ENCODE measurements at regions not wholly inside any gene's neighbourhood (a gene's known extent, or its start where the extent isn't known, plus 50 kb on each side); places are given as distances from the start of the nearest gene placed in this dataset.

DNA sequence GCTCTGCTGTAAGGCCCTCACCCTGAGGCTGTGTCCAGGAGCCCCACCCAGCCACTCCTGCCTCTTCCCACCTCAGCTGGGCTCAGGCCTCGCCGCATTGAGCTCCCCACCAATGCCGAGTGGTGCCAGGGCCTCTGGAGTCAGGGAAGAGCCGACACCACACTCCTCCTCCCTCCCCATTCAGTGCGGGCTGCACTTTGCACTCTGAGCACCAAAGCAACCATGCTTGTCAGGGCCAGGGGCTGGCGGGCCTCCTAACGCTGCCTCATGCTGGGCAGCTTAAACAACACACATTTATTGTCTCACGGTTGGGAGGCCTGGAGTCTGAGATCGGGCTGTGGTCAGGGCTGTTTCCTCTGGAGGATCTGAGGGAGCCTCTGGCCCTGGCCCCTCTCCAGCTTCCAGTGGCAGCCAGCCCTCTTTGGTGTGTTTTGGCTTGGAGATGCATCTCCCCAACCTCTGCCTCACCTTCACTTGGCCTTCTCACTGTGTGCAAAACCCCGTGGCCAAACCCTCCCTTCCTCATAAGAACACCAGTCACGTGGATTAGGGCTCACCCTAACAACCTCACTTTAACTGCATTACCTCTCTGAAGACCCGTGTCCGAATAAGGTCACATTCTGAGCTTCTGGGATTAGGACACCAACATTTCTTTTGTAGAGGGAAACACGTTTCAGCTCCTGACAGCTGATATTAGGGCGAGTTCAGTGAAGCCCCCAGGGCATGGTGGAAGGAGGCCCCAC is 157.8 kb downstream of the MED10 start:
- ChIA-PET POLR2A (no interaction called here), CTCF (interaction anchor here (0.7 kb wide), 1 partner anchor 17 kb away, joined by 3 read pairs; no protein-coding TSS in a partner anchor)
- Histone ChIP-seq H3K4me1 (ENCODE audit: control insufficient read depth, insufficient read depth, low read length) (no peaks in the 10 kb centered on the region), H3K36me3 (ENCODE audit: control insufficient read depth in 2 of 2, insufficient read depth in 1 of 2, low read length in 2 of 2) (no peaks in the 10 kb centered on the region), H3K9me3 (ENCODE audit: control insufficient read depth, insufficient read depth, low read depth, low read length) (no peaks in the 10 kb centered on the region), H3K27ac (ENCODE audit: extremely low read depth, low read depth, low read length) (no peak overlapping the region), H3K4me3 (ENCODE audit: low read depth, low read length) (no peak overlapping the region)
- TF ChIP-seq MEIS1 (CRISPR knock-in tag; IDR thresholded peaks at IDR 0.05; ENCODE audit: borderline replicate concordance) (no peak), ZNF341 (tag by site-specific recombination; IDR thresholded peaks at IDR 0.05; ENCODE audit: low read depth) (no peak), ZNF416 (tag by site-specific recombination; IDR thresholded peaks at IDR 0.05) (no peak)
- TF ChIP-seq, protein P1, sequence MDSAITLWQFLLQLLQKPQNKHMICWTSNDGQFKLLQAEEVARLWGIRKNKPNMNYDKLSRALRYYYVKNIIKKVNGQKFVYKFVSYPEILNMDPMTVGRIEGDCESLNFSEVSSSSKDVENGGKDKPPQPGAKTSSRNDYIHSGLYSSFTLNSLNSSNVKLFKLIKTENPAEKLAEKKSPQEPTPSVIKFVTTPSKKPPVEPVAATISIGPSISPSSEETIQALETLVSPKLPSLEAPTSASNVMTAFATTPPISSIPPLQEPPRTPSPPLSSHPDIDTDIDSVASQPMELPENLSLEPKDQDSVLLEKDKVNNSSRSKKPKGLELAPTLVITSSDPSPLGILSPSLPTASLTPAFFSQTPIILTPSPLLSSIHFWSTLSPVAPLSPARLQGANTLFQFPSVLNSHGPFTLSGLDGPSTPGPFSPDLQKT (IDR thresholded peaks at IDR 0.05; ENCODE audit: borderline replicate concordance, low read depth, low read length) = no peak

DNA sequence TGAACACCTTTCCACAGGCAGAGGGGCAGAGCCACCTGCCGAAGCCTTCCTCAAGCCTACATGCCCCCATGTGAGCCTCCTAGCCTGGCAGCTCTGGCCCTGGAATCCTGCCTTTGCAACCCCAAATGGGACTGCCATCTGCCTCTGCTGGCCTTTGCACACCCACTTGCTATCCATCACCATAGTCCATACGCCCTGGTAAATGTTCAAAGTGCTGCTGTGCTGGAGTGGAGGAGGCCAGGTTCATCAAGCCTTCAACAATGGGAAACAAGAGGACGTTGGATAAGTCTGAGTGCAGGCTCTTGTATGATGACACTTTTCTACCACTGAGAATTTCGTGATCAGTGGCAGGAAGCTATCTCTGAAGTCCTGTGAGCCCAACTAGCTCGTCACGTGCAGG is 159.8 kb downstream of the MED10 start:
- ChIA-PET CTCF (interaction anchor here (1.0 kb wide), 1 partner anchor 327 kb away, joined by 4 read pairs; no protein-coding TSS in a partner anchor), POLR2A (no interaction called here)
- Histone ChIP-seq H3K4me1 (ENCODE audit: control insufficient read depth, insufficient read depth, low read length) (no peaks in the 10 kb centered on the region), H3K9me3 (ENCODE audit: control insufficient read depth, insufficient read depth, low read depth, low read length) (no peaks in the 10 kb centered on the region), H3K36me3 (ENCODE audit: control insufficient read depth in 2 of 2, insufficient read depth in 1 of 2, low read length in 2 of 2) (no peaks in the 10 kb centered on the region), H3K4me3 (ENCODE audit: low read depth, low read length) (no peak overlapping the region), H3K27ac (ENCODE audit: extremely low read depth, low read depth, low read length) (no peak overlapping the region)
- TF ChIP-seq ZNF2 (tag by site-specific recombination; IDR thresholded peaks at IDR 0.05) = no peak
- TF ChIP-seq ZNF221 (tag by site-specific recombination; IDR thresholded peaks at IDR 0.05; ENCODE audit: borderline replicate concordance) = no peak
- TF ChIP-seq KLF8 (tag by site-specific recombination; IDR thresholded peaks at IDR 0.05) = no peak
- no peak for TF ChIP-seq ZBTB8A (tag by site-specific recombination; IDR thresholded peaks at IDR 0.05)
- no peak for TF ChIP-seq KLF9 (tag by site-specific recombination; IDR thresholded peaks at IDR 0.05; ENCODE audit: low read depth)

DNA sequence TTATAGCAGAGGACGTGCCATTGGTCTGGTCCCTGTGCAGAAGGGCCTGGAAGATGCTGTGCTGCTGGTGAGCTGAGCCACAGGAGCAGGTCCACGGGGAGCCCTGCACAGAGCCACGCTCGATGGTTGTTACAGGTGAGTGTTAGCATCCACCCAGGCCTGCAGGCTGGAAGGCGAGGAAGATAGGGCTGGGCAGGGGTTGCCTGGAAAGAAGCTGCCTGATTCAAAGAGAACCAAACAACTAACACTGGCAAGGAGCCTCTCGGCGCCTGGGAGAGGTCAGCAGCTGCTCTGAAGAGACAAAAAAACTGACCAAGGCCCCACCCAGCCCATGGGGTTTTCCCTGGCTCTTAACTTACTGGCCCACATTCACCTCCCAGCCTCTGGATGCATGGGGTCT is 160.2 kb downstream of the MED10 start:
- Histone ChIP-seq H3K9me3 (ENCODE audit: control insufficient read depth, insufficient read depth, low read depth, low read length) (no peaks in the 10 kb centered on the region), H3K4me1 (ENCODE audit: control insufficient read depth, insufficient read depth, low read length) (no peaks in the 10 kb centered on the region), H3K4me3 (ENCODE audit: low read depth, low read length) (no peak overlapping the region), H3K36me3 (ENCODE audit: control insufficient read depth in 2 of 2, insufficient read depth in 1 of 2, low read length in 2 of 2) (no peaks in the 10 kb centered on the region), H3K27ac (ENCODE audit: extremely low read depth, low read depth, low read length) (no peak overlapping the region)
- ChIA-PET CTCF (no interaction called here), POLR2A (no interaction called here)
- no peak for TF ChIP-seq ZNF138 (tag by site-specific recombination; IDR thresholded peaks at IDR 0.05; ENCODE audit: borderline replicate concordance)
- TF ChIP-seq, protein P2, sequence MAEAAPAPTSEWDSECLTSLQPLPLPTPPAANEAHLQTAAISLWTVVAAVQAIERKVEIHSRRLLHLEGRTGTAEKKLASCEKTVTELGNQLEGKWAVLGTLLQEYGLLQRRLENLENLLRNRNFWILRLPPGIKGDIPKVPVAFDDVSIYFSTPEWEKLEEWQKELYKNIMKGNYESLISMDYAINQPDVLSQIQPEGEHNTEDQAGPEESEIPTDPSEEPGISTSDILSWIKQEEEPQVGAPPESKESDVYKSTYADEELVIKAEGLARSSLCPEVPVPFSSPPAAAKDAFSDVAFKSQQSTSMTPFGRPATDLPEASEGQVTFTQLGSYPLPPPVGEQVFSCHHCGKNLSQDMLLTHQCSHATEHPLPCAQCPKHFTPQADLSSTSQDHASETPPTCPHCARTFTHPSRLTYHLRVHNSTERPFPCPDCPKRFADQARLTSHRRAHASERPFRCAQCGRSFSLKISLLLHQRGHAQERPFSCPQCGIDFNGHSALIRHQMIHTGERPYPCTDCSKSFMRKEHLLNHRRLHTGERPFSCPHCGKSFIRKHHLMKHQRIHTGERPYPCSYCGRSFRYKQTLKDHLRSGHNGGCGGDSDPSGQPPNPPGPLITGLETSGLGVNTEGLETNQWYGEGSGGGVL (tag by site-specific recombination; IDR thresholded peaks at IDR 0.05) = no peak
- TF ChIP-seq, protein P3, sequence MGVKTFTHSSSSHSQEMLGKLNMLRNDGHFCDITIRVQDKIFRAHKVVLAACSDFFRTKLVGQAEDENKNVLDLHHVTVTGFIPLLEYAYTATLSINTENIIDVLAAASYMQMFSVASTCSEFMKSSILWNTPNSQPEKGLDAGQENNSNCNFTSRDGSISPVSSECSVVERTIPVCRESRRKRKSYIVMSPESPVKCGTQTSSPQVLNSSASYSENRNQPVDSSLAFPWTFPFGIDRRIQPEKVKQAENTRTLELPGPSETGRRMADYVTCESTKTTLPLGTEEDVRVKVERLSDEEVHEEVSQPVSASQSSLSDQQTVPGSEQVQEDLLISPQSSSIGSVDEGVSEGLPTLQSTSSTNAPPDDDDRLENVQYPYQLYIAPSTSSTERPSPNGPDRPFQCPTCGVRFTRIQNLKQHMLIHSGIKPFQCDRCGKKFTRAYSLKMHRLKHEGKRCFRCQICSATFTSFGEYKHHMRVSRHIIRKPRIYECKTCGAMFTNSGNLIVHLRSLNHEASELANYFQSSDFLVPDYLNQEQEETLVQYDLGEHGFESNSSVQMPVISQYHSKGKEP (tag by site-specific recombination; IDR thresholded peaks at IDR 0.05) = no peak
- no peak for TF ChIP-seq KLF17 (tag by site-specific recombination; IDR thresholded peaks at IDR 0.05)
- no peak for TF ChIP-seq ZNF791 (tag by site-specific recombination; IDR thresholded peaks at IDR 0.05)
- no peak for TF ChIP-seq OVOL3 (tag by site-specific recombination; IDR thresholded peaks at IDR 0.05)
- TF ChIP-seq, protein P4, sequence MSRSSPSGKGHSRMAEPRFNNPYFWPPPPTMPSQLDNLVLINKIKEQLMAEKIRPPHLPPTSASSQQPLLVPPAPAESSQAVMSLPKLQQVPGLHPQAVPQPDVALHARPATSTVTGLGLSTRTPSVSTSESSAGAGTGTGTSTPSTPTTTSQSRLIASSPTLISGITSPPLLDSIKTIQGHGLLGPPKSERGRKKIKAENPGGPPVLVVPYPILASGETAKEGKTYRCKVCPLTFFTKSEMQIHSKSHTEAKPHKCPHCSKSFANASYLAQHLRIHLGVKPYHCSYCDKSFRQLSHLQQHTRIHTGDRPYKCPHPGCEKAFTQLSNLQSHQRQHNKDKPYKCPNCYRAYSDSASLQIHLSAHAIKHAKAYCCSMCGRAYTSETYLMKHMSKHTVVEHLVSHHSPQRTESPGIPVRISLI (tag by site-specific recombination; IDR thresholded peaks at IDR 0.05) = no peak
- TF ChIP-seq ZNF112 (tag by site-specific recombination; IDR thresholded peaks at IDR 0.05) = no peak
